ENCODE measurements at regions not wholly inside any gene's neighbourhood (a gene's known extent, or its start where the extent isn't known, plus 50 kb on each side); places are given as distances from the start of the nearest gene placed in this dataset.

- H3K27ac ChIP-seq (ENCODE audit: low read depth, low read length, severe bottlenecking), result no peak overlapping the region
- H3K9me3 ChIP-seq (ENCODE audit: control insufficient read depth, low read length), result no peaks in the 10 kb centered on the region
- no peaks in the 10 kb centered on the region for H3K4me1 ChIP-seq (ENCODE audit: control insufficient read depth, insufficient read depth, low read length, poor library complexity, severe bottlenecking)
- WGBS, 2 experiments (ENCODE audit: insufficient coverage in 2 of 2), result 100% methylated on average over 1 of the region's 1 CpG; no CpG with 5 or more reads in 1 of the 2 experiments
- no peaks in the 10 kb centered on the region for H3K36me3 ChIP-seq (ENCODE audit: control insufficient read depth, insufficient read depth, low read length)
- H3K4me3 ChIP-seq (ENCODE audit: extremely low read depth, insufficient read depth, low read length, poor library complexity, severe bottlenecking), result no peak overlapping the region
Measured at GRCh38 chr9:80093695-80094094, 521.9 kb downstream of the TLE4 start.

DNA sequence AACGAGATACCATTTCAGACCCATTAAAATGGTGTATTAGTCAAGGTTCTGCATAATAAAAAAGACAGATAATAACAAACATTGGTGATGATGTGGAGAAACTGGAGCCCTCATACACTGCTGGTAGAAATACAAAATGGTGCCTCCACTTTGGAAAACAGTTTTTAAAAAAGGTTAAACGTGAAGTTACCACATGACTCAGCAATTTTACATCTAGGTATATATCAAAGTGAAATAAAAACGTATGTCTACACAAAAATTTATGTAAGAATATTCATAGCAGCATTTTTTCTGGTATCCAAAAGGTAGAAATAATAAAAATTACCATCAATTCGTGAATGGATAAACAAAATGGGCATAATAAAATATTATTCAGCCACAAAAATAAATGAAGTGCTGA, 519.8 kb downstream of the TLE4 start:
- H3K36me3 ChIP-seq (ENCODE audit: control insufficient read depth, insufficient read depth, low read length), result no peaks in the 10 kb centered on the region
- H3K27ac ChIP-seq (ENCODE audit: low read depth, low read length, severe bottlenecking), result no peak overlapping the region
- H3K4me1 ChIP-seq (ENCODE audit: control insufficient read depth, insufficient read depth, low read length, poor library complexity, severe bottlenecking), result no peaks in the 10 kb centered on the region
- H3K9me3 ChIP-seq (ENCODE audit: control insufficient read depth, low read length), result no peaks in the 10 kb centered on the region
- no peak overlapping the region for H3K4me3 ChIP-seq (ENCODE audit: extremely low read depth, insufficient read depth, low read length, poor library complexity, severe bottlenecking)
- whole genome bisulfite sequencing, 2 experiments (ENCODE audit: insufficient coverage in 2 of 2), result no CpG with 5 or more reads among the region's 4 CpGs

DNA sequence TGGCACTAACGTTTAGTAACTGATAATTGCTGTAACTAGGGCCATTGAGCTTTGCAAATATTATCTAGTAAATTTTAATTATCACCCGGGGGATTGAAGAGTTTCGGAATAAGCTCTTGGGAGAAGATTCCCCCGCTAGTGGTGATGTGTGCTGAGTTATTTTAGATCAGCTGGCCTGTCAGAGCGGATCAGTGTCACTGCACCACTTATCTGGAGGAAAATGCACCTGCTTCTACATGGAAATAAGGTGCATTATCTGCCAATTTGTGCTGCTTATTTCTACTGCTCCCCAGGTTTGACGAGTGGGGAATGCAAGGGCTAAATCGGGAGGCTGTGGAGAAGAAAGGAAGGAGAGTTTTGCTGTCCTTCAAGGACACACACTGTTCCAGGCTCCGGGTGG, 518.6 kb downstream of the TLE4 start:
- Histone ChIP-seq H3K4me3 (ENCODE audit: extremely low read depth, insufficient read depth, low read length, poor library complexity, severe bottlenecking) (no peak overlapping the region), H3K27ac (ENCODE audit: low read depth, low read length, severe bottlenecking) (no peak overlapping the region), H3K36me3 (ENCODE audit: control insufficient read depth, insufficient read depth, low read length) (no peaks in the 10 kb centered on the region), H3K4me1 (ENCODE audit: control insufficient read depth, insufficient read depth, low read length, poor library complexity, severe bottlenecking) (no peaks in the 10 kb centered on the region), H3K9me3 (ENCODE audit: control insufficient read depth, low read length) (no peaks in the 10 kb centered on the region)
- 80 to 96% methylated on average over 4 to 8 of the region's 8 CpGs for WGBS, 2 experiments (ENCODE audit: insufficient coverage in 2 of 2)

DNA sequence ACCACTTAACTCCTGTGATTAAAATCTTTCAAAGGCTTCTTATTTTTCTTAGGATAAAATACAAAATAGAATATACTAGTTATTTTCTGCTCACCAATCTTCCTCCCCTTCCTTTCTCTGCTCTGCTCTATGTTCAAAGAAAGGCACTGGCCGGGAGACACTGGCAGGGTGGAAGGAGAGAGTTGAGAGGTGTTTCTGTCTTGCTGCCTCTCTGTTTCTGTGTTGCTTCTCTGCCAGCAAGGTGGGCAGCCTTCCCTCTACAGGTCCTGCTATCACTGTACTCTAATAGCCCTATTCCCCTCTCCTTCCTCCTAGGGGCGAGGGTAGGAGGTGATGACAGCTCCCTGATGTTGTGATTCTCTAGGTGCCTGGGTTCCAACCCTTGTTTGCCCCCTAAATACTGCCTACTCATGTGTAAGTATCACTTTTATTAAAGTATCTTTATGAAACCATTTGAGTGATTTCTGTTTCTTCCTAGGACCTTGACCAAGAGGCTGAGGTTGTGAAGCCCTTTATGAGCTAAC, 515.1 kb downstream of the TLE4 start:
- H3K4me3 ChIP-seq (ENCODE audit: extremely low read depth, insufficient read depth, low read length, poor library complexity, severe bottlenecking), result no peak overlapping the region
- no peak overlapping the region for H3K27ac ChIP-seq (ENCODE audit: low read depth, low read length, severe bottlenecking)
- no peaks in the 10 kb centered on the region for H3K4me1 ChIP-seq (ENCODE audit: control insufficient read depth, insufficient read depth, low read length, poor library complexity, severe bottlenecking)
- H3K36me3 ChIP-seq (ENCODE audit: control insufficient read depth, insufficient read depth, low read length), result no peaks in the 10 kb centered on the region
- H3K9me3 ChIP-seq (ENCODE audit: control insufficient read depth, low read length), result no peaks in the 10 kb centered on the region
- no CpG with 5 or more reads among the region's 2 CpGs for WGBS, 2 experiments (ENCODE audit: insufficient coverage in 2 of 2)

GRCh38 chr9:80086386-80086785, 514.6 kb downstream of the TLE4 start:
- no peaks in the 10 kb centered on the region for H3K36me3 ChIP-seq (ENCODE audit: control insufficient read depth, insufficient read depth, low read length)
- H3K4me3 ChIP-seq (ENCODE audit: extremely low read depth, insufficient read depth, low read length, poor library complexity, severe bottlenecking), result no peak overlapping the region
- H3K4me1 ChIP-seq (ENCODE audit: control insufficient read depth, insufficient read depth, low read length, poor library complexity, severe bottlenecking), result no peaks in the 10 kb centered on the region
- no peak overlapping the region for H3K27ac ChIP-seq (ENCODE audit: low read depth, low read length, severe bottlenecking)
- H3K9me3 ChIP-seq (ENCODE audit: control insufficient read depth, low read length), result no peaks in the 10 kb centered on the region
- WGBS, 2 experiments (ENCODE audit: insufficient coverage in 2 of 2), result 100% methylated on average over 1 of the region's 4 CpGs

DNA sequence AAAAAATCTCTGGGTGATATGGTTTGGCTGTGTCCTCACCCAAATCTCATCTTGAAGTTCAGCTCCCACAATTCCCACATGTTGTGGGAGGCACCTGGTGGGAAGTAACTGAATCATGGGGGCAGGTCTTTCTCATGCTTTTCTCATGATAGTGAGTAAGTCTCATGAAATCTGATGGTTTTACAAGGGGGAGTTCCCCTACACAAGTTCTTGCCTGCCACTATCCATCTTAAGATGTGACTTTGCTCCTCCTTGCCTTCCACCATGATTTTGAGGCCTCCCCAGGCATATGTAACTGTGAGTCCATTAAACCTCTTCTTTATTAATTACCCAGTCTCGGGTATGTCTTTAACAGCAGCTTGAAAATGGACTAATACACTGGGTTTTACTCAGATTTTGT, 513.9 kb downstream of the TLE4 start:
- Histone ChIP-seq H3K36me3 (ENCODE audit: control insufficient read depth, insufficient read depth, low read length) (no peaks in the 10 kb centered on the region), H3K27ac (ENCODE audit: low read depth, low read length, severe bottlenecking) (no peak overlapping the region), H3K4me3 (ENCODE audit: extremely low read depth, insufficient read depth, low read length, poor library complexity, severe bottlenecking) (no peak overlapping the region), H3K9me3 (ENCODE audit: control insufficient read depth, low read length) (no peaks in the 10 kb centered on the region), H3K4me1 (ENCODE audit: control insufficient read depth, insufficient read depth, low read length, poor library complexity, severe bottlenecking) (no peaks in the 10 kb centered on the region)
- no CpG with 5 or more reads among the region's 1 CpG for WGBS, 2 experiments (ENCODE audit: insufficient coverage in 2 of 2)

- Histone ChIP-seq H3K9me3 (ENCODE audit: control insufficient read depth, low read length) (no peaks in the 10 kb centered on the region), H3K27ac (ENCODE audit: low read depth, low read length, severe bottlenecking) (no peak overlapping the region), H3K36me3 (ENCODE audit: control insufficient read depth, insufficient read depth, low read length) (no peaks in the 10 kb centered on the region), H3K4me1 (ENCODE audit: control insufficient read depth, insufficient read depth, low read length, poor library complexity, severe bottlenecking) (no peaks in the 10 kb centered on the region), H3K4me3 (ENCODE audit: extremely low read depth, insufficient read depth, low read length, poor library complexity, severe bottlenecking) (no peak overlapping the region)
- 88 to 100% methylated on average over 1 to 2 of the region's 2 CpGs for WGBS, 2 experiments (ENCODE audit: insufficient coverage in 2 of 2)
Measured at GRCh38 chr9:80082213-80082612, 510.4 kb downstream of the TLE4 start.

GRCh38 chr9:80078826-80079225, 507.1 kb downstream of the TLE4 start:
- H3K27ac ChIP-seq (ENCODE audit: low read depth, low read length, severe bottlenecking), result no peak overlapping the region
- no CpG with 5 or more reads among the region's 1 CpG for WGBS, 2 experiments (ENCODE audit: insufficient coverage in 2 of 2)
- H3K4me1 ChIP-seq (ENCODE audit: control insufficient read depth, insufficient read depth, low read length, poor library complexity, severe bottlenecking), result no peaks in the 10 kb centered on the region
- H3K9me3 ChIP-seq (ENCODE audit: control insufficient read depth, low read length), result no peaks in the 10 kb centered on the region
- no peak overlapping the region for H3K4me3 ChIP-seq (ENCODE audit: extremely low read depth, insufficient read depth, low read length, poor library complexity, severe bottlenecking)
- no peaks in the 10 kb centered on the region for H3K36me3 ChIP-seq (ENCODE audit: control insufficient read depth, insufficient read depth, low read length)

GRCh38 chr9:80077059-80077458, 505.3 kb downstream of the TLE4 start:
- WGBS, 2 experiments (ENCODE audit: insufficient coverage in 2 of 2), result 77 to 82% methylated on average over 3 of the region's 3 CpGs
- Histone ChIP-seq H3K4me1 (ENCODE audit: control insufficient read depth, insufficient read depth, low read length, poor library complexity, severe bottlenecking) (no peaks in the 10 kb centered on the region), H3K36me3 (ENCODE audit: control insufficient read depth, insufficient read depth, low read length) (no peaks in the 10 kb centered on the region), H3K4me3 (ENCODE audit: extremely low read depth, insufficient read depth, low read length, poor library complexity, severe bottlenecking) (no peak overlapping the region), H3K9me3 (ENCODE audit: control insufficient read depth, low read length) (no peaks in the 10 kb centered on the region), H3K27ac (ENCODE audit: low read depth, low read length, severe bottlenecking) (no peak overlapping the region)

DNA sequence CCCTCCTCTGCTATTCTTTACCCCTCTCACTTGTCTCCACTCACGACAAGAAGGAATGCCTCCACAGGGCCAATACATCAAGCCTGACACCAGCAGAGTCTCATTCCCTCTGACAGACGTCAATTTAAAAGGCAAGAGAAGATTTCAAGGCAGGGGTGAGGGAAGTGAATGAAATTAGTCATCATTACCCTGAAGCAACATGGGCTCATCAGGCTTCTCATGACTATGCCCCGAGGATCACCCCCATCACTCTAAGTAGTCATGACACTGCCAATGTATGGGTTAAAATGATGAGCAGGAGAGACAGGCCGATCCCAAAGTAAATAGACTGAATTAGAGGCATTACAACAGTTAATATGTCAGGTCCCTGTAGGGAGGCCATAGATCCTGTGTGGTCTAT, 504.4 kb downstream of the TLE4 start:
- 88% methylated on average over 1 of the region's 4 CpGs; no CpG with 5 or more reads in 1 of the 2 experiments for WGBS, 2 experiments (ENCODE audit: insufficient coverage in 2 of 2)
- no peak overlapping the region for H3K27ac ChIP-seq (ENCODE audit: low read depth, low read length, severe bottlenecking)
- no peaks in the 10 kb centered on the region for H3K36me3 ChIP-seq (ENCODE audit: control insufficient read depth, insufficient read depth, low read length)
- H3K9me3 ChIP-seq (ENCODE audit: control insufficient read depth, low read length), result no peaks in the 10 kb centered on the region
- H3K4me1 ChIP-seq (ENCODE audit: control insufficient read depth, insufficient read depth, low read length, poor library complexity, severe bottlenecking), result no peaks in the 10 kb centered on the region
- H3K4me3 ChIP-seq (ENCODE audit: extremely low read depth, insufficient read depth, low read length, poor library complexity, severe bottlenecking), result no peak overlapping the region

DNA sequence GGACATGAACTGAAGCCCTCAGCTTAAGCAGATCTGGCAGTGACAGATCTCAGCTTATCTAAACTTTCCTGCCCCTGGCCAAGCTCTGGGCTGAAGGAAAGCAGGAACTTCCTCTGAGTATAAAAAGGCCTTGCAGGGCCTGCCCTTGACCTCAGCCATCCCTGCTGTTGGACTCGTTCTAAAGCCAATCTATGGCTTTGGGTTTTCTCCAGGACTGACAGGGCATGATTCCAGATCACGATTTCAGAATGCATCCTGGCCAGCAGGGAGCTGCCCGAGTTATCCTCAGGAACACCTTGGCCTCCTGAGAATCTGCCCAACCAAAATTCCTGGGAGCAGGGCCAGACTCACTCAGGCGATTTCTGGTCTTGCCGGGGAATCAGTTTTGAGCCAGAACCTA, 502.7 kb downstream of the TLE4 start:
- H3K4me1 ChIP-seq (ENCODE audit: control insufficient read depth, insufficient read depth, low read length, poor library complexity, severe bottlenecking), result no peaks in the 10 kb centered on the region
- H3K4me3 ChIP-seq (ENCODE audit: extremely low read depth, insufficient read depth, low read length, poor library complexity, severe bottlenecking), result no peak overlapping the region
- 91 to 100% methylated on average over 3 to 5 of the region's 5 CpGs for WGBS, 2 experiments (ENCODE audit: insufficient coverage in 2 of 2)
- no peaks in the 10 kb centered on the region for H3K36me3 ChIP-seq (ENCODE audit: control insufficient read depth, insufficient read depth, low read length)
- no peaks in the 10 kb centered on the region for H3K9me3 ChIP-seq (ENCODE audit: control insufficient read depth, low read length)
- no peak overlapping the region for H3K27ac ChIP-seq (ENCODE audit: low read depth, low read length, severe bottlenecking)
